Erythroblast (primary cell): ENCODE measurements at regions not wholly inside any gene's neighbourhood (a gene's known extent, or its start where the extent isn't known, plus 50 kb on each side); places are given as distances from the start of the nearest gene placed in this dataset.

Experiments used
- GATA1 ChIP-seq: IDR thresholded peaks from 2 replicates; pipeline ENCODE4 v1.6.1; 2011; ENCODE audit warnings: low read depth, mild to moderate bottlenecking, control low read depth, low read length, moderate library complexity
- POLR2A ChIP-seq: IDR thresholded peaks from 2 replicates; pipeline ENCODE4 v1.6.1; 2011; ENCODE audit warnings: mild to moderate bottlenecking, low read length

GRCh38 chr10:24096281-24096680 lies 112.7 kb upstream of the KIAA1217 start:
- no peak for TF ChIP-seq POLR2A
- no peak for TF ChIP-seq GATA1
